GM12873 (cell line): ENCODE measurements at regions not wholly inside any gene's neighbourhood (a gene's known extent, or its start where the extent isn't known, plus 50 kb on each side); places are given as distances from the start of the nearest gene placed in this dataset.

ENCODE experiments used
- TF ChIP-seq, protein P1 (sequence below): IDR thresholded peaks from 2 replicates; pipeline ENCODE4 v1.5.1; 2012; ENCODE audit warnings: low read depth, mild to moderate bottlenecking, moderate library complexity, low read length, control low read depth; ENCODE audit not compliant: insufficient read depth; ENCODE audit errors: missing control alignments

DNA sequence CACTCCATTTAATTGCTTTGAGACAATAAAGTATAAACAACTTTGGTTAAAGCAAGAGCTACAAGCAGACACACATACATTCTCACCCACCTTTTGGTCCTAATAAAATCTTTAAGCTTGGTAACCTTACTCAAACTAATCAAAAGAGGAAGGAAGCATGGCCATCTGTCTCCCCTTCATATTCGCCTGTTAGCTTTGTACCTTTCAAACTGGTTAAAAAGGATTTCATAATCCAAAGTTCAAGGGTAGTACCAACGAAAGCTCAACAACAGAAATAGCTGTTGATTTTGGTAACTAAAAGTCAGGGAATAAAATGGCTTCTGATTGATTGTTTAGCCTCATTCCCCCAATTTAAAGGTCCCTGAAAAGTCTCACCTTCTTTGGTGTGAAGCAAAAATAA, 456.9 kb downstream of the BCAT1 start:
- TF ChIP-seq, protein P1, sequence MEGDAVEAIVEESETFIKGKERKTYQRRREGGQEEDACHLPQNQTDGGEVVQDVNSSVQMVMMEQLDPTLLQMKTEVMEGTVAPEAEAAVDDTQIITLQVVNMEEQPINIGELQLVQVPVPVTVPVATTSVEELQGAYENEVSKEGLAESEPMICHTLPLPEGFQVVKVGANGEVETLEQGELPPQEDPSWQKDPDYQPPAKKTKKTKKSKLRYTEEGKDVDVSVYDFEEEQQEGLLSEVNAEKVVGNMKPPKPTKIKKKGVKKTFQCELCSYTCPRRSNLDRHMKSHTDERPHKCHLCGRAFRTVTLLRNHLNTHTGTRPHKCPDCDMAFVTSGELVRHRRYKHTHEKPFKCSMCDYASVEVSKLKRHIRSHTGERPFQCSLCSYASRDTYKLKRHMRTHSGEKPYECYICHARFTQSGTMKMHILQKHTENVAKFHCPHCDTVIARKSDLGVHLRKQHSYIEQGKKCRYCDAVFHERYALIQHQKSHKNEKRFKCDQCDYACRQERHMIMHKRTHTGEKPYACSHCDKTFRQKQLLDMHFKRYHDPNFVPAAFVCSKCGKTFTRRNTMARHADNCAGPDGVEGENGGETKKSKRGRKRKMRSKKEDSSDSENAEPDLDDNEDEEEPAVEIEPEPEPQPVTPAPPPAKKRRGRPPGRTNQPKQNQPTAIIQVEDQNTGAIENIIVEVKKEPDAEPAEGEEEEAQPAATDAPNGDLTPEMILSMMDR = no peak

DNA sequence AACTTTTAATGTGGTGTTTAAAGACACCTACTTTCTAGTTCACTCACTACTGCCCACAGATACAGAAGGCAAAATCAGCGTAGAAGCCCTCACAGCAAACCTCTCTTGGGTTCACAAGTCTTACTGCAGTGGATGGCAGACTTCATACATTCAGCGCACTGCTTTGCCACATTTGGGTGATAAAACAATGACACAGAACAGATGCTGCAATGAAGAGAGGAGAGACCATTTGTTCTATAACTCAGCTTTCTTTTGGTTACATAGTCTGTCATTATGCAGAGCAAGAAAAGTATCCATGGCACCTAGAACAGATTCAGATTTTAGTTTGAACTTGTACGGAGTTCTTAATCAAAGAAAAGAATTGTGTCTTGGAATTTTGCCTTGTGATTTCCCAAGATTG, 459.0 kb downstream of the BCAT1 start:
- TF ChIP-seq, protein P1 = no peak

DNA sequence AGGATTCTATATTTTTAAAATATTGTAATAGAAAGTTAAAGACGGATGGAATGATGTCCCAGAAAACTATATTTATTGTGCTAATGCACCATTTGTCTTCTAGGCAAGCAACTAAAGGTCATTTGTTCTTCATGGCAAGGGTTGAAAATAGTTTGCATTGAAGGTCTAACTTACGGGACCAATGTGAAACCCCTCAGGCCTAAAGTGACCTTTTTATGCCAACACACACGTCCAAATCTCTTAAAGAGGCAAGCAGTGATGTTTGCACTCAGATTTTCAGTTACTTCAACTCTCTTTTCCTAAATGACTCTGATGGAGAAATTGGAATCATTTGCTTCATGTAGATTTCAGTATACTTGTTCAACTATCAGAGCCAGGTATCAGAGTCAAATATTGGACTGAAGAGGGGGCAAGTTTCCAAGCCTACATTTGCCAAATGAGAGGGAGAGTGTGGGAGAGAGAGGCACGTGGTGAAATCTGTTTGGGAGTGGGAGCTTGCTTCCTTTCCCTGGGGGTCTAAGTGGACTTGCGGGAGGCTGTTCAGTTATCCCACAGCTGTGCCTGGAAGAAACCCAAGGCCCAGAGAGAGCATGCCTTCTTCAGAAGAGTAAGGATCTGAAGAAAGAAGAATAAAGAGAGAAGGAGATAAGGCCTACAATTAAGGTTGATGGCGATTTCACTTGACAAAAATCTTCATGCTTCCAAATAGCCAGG, 459.8 kb downstream of the BCAT1 start:
- TF ChIP-seq, protein P1 = no peak

DNA sequence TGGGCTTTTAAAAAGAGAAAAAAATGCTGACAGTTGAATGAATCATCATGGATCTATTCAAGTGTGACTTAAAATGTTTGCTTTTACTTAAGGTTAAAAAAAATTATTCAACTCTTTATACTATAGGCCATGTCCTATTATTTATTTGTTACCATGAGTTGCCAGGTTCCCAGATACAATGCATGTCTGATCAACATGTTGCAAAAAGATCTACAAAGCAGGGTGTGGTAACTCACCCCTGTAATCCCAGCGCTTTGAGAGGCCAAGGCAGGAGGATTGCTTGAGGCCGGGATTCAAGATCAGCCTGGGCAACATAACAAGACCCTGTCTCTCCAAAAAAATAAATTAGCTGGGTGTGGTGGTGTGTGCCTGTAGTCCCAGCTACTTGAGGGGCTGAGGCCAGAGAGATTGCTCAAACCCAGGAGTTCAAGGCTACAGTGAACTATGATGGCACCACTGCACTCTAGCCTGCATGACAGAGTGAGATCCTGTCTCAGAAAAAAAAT, 460.8 kb downstream of the BCAT1 start:
- TF ChIP-seq, protein P1 = no peak

DNA sequence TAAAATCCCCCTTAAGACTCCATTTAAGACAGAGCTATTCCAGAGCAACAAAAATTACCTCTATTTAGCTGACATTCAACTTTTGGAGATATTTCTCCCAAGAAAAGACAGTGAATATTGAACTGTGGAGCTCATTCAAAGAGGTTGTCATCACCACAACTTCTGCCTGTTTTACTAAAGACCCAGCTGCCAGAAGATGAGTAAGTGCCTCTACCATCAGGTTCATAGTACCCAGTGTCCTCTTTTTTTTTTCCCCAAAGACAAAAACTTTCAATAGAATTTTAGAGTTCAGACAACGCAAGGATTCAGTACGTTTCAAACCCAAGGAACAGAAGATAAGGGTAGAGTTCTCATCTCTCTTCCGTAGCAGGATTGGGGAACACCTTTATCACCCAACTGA, 461.3 kb downstream of the BCAT1 start:
- TF ChIP-seq, protein P1 = no peak

DNA sequence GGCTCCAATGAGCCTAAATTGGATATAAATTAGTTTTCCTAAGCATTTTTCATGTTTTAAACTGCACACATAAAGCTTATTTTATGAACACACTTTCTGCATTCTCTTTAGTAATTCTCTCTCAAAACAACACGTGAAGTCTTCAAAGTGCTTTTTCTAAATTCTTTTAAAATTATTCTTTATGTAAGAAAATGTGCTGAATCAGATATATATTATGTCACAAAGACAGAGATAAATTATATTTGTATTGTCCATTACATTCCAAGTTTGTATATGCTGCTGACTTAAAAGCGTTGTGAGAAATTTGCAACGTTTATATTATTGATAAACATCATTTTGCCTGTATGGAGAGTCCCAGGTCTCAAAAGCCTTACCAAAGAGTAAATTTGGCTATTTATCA, 465.2 kb downstream of the BCAT1 start:
- TF ChIP-seq, protein P1 = no peak

DNA sequence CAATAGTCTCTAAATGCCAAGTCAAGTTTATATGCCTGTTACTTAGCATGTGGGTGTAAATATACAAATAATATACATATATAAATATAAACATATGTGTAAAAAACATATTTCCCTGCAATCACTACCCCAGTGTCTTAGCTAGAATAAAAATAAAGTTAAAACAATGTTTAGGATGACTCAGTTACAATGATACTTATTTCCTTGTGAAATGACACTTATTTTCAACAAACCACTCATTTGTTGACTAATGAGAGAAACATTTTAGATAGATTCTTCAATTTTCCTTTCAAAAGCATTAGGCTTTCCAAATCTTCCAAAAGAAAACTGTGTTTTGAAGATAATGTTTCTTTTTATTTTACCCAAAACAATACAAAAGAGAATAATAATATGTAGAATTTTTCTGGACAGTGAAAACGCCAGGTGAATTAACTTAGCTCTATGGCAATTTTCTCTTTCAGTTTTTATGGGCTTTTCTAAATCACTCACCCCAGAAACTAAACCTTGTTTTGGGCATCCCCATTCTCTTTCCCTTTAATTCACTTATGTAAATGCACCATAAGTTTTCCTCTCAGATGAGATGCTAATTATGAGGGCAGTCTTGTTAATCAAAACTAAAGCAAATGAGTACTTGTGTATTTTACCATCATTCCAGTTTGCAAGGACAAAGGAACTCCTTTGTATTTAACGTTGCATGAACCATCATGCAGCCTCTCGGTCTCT, 465.9 kb downstream of the BCAT1 start:
- TF ChIP-seq, protein P1 = no peak
